ENCODE measurements at regions not wholly inside any gene's neighbourhood (a gene's known extent, or its start where the extent isn't known, plus 50 kb on each side); places are given as distances from the start of the nearest gene placed in this dataset.

GRCh38 chr20:22838001-22838400 lies 197.1 kb upstream of the SSTR4 start:
- TF ChIP-seq ZBTB33 (IDR thresholded peaks at IDR 0.05; ENCODE audit: borderline replicate concordance, low read depth) (no peak), CTCF (IDR thresholded peaks at IDR 0.05) (no peak), GABPA (IDR thresholded peaks at IDR 0.05; ENCODE audit: low read depth) (no peak)

All from SK-N-SH (cell line).